KMS-11 (cell line): ENCODE measurements at regions not wholly inside any gene's neighbourhood (a gene's known extent, or its start where the extent isn't known, plus 50 kb on each side); places are given as distances from the start of the nearest gene placed in this dataset.

ENCODE experiments used
- H2AFZ ChIP-seq: fragments of 200-600 bp; sonication (generic); 2 replicates; pipeline ENCODE4 v1.6.1; 2016; ENCODE audit warnings: antibody characterized with exemption, mixed run types, low read depth
- H3K27ac ChIP-seq: fragments of 200-600 bp; sonication (generic); 2 replicates; pipeline ENCODE4 v1.6.1; 2016; ENCODE audit warnings: mild to moderate bottlenecking, mixed run types
- H3K27me3 ChIP-seq: fragments of 200-600 bp; sonication (generic); 2 replicates; pipeline ENCODE4 v1.6.1; 2017; ENCODE audit warnings: mild to moderate bottlenecking, low read depth, mixed run types, moderate library complexity; ENCODE audit not compliant: insufficient read depth
- H3K36me3 ChIP-seq: fragments of 200-600 bp; sonication (generic); 2 replicates; pipeline ENCODE4 v1.6.1; 2017; ENCODE audit warnings: mild to moderate bottlenecking, mixed run types; ENCODE audit not compliant: insufficient read depth
- H3K4me1 ChIP-seq: fragments of 200-600 bp; sonication (generic); 2 replicates; pipeline ENCODE4 v1.6.1; 2016; ENCODE audit warnings: mild to moderate bottlenecking, low read depth, mixed run types; ENCODE audit not compliant: poor library complexity, severe bottlenecking
- H3K4me2 ChIP-seq: fragments of 200-600 bp; sonication (generic); 2 replicates; pipeline ENCODE4 v1.7.0; 2016; ENCODE audit warnings: mild to moderate bottlenecking, mixed run types
- H3K4me3 ChIP-seq: fragments of 200-600 bp; sonication (generic); IDR thresholded peaks from 2 replicates; pipeline ENCODE4 v1.6.1; 2017; ENCODE audit warnings: low read depth, low read length, mixed read lengths; ENCODE audit not compliant: insufficient read depth
- H3K79me2 ChIP-seq: fragments of 200-600 bp; sonication (generic); 2 replicates; pipeline ENCODE4 v1.6.1; 2016; ENCODE audit warnings: low read depth, mixed run types; ENCODE audit not compliant: insufficient read depth
- H3K9ac ChIP-seq: fragments of 200-600 bp; sonication (generic); 2 replicates; pipeline ENCODE4 v1.6.1; 2016; ENCODE audit warnings: mild to moderate bottlenecking, mixed run types
- H4K20me1 ChIP-seq: fragments of 200-600 bp; sonication (generic); 2 replicates; pipeline ENCODE4 v1.6.1; 2016; ENCODE audit warnings: mild to moderate bottlenecking, mixed run types; ENCODE audit not compliant: insufficient read depth
- TF ChIP-seq, protein P1 (sequence below): fragments of 200-600 bp; sonication (generic); conservative IDR thresholded peaks from 2 replicates; pipeline ENCODE4 v1.6.1; 2017; ENCODE audit warnings: low read depth, mild to moderate bottlenecking, antibody characterized with exemption, low read length, moderate library complexity, mixed read lengths

DNA sequence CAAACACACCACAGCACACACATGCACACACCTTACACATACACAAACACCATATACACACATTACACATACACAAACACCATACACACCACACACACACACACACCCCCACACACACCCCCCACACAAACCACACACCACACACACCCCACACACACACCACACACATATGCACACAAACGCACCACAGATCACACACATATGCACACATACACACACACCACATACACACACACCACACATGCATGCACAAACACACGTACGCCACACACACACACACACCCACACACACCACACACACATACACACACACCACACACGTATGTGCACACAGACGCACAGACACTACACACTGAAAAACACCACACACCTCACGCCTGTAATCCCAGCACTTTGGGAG lies 166.0 kb downstream of the AHSP start:
- Histone ChIP-seq H3K36me3 (no peaks in the 10 kb centered on the region), H2AFZ (no peak overlapping the region), H3K79me2 (no peaks in the 10 kb centered on the region), H3K4me3 (no peak overlapping the region), H3K4me1 (no peaks in the 10 kb centered on the region), H4K20me1 (no peaks in the 10 kb centered on the region), H3K9ac (no peak overlapping the region), H3K27me3 (no peaks in the 10 kb centered on the region), H3K4me2 (no peak overlapping the region), H3K27ac (no peak overlapping the region)
- TF ChIP-seq, protein P1, sequence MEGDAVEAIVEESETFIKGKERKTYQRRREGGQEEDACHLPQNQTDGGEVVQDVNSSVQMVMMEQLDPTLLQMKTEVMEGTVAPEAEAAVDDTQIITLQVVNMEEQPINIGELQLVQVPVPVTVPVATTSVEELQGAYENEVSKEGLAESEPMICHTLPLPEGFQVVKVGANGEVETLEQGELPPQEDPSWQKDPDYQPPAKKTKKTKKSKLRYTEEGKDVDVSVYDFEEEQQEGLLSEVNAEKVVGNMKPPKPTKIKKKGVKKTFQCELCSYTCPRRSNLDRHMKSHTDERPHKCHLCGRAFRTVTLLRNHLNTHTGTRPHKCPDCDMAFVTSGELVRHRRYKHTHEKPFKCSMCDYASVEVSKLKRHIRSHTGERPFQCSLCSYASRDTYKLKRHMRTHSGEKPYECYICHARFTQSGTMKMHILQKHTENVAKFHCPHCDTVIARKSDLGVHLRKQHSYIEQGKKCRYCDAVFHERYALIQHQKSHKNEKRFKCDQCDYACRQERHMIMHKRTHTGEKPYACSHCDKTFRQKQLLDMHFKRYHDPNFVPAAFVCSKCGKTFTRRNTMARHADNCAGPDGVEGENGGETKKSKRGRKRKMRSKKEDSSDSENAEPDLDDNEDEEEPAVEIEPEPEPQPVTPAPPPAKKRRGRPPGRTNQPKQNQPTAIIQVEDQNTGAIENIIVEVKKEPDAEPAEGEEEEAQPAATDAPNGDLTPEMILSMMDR, result no peak

DNA sequence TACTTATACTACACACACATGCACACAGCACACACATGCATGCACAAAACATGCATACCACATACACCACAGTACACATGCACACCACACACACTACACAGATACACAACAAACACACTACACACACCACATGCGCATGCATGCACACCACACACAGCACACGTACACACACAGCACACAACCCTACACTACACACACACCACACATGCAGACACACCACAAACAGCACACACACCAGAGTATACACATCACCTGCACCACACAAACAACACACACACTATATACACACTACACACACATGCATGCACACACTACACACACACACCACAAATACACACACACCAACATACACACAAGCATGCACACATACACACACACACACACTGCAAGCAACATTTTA lies 166.8 kb downstream of the AHSP start:
- no peak overlapping the region for H3K9ac ChIP-seq

DNA sequence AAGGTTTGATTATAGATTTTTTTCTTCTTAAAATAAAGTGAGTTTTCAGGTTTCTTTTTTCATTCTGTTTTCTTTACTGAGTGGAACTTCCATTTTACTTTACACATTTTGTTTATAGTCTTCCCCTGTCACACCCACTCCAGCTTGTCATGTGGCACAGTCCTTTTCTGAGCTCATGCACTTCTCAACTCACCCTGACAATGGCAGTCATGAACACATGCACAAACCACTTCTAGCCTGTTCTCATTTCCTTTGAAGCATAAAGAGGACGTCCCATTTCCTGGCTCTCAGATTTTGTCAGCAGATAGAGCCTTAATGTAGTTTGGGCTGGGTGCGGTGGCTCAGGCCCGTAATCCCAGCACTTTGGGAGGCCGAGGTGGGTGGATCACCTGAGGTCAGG lies 168.0 kb downstream of the AHSP start:
- Histone ChIP-seq H3K36me3 (no peaks in the 10 kb centered on the region), H3K27me3 (no peaks in the 10 kb centered on the region), H3K79me2 (no peaks in the 10 kb centered on the region), H3K9ac (no peak overlapping the region), H4K20me1 (no peaks in the 10 kb centered on the region), H3K4me1 (peaks cover 6% of the 10 kb centered on the region), H3K4me2 (no peak overlapping the region), H3K4me3 (no peak overlapping the region), H3K27ac (no peak overlapping the region), H2AFZ (no peak overlapping the region)
- TF ChIP-seq, protein P1, result no peak

More for the DNA sequence above, 166.8 kb downstream of the AHSP start:
- Histone ChIP-seq H2AFZ (no peak overlapping the region), H3K27ac (no peak overlapping the region), H3K36me3 (no peaks in the 10 kb centered on the region), H4K20me1 (no peaks in the 10 kb centered on the region), H3K79me2 (no peaks in the 10 kb centered on the region), H3K4me3 (no peak overlapping the region), H3K4me2 (no peak overlapping the region), H3K4me1 (no peaks in the 10 kb centered on the region), H3K27me3 (no peaks in the 10 kb centered on the region)
- TF ChIP-seq, protein P1, result no peak

DNA sequence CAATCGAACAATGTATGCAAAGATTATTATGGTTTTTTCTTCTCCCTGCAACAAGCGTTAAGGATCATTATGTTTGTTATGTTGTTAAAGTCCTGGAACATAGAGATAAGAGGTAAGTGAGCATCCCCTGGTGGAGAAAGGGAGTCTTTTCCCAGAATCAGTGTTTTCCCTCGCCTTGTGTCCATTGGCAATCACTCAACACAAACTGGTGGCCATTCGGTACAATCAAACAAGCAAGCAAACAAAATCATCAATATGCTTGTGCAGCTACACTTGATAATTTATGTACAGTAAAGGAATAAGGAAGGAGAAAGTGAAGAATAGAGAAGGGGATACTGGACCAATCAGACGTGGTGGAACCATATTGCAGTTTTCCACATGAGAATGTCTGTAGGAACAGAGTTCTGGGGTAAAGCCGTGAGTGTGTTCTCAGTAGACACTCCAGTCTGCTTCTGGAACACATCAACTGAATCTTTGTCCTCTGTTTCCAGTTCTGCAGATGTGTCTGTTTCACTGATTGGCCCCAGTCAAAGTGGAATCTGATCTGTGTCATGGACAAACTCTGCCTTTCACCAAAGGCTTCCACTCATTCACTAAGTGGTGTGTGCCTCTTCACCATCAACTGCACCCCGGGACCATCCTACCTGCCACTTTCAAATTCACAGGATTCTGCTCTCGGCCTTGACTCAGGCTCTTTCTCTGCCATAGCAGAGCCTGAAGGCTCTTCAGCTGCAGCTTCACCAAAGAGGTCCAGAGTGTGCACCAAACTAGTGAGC lies 169.5 kb downstream of the AHSP start:
- Histone ChIP-seq H2AFZ (no peak overlapping the region), H3K4me2 (no peak overlapping the region)
- TF ChIP-seq, protein P1, result peak; percentile 58

More for the DNA sequence above, 169.5 kb downstream of the AHSP start:
- no peaks in the 10 kb centered on the region for H3K79me2 ChIP-seq
- H3K36me3 ChIP-seq, result no peaks in the 10 kb centered on the region
- H3K4me3 ChIP-seq, result no peak overlapping the region
- H4K20me1 ChIP-seq, result no peaks in the 10 kb centered on the region
- H3K27me3 ChIP-seq, result no peaks in the 10 kb centered on the region
- peaks cover 14% of the 10 kb centered on the region for H3K4me1 ChIP-seq
- no peak overlapping the region for H3K27ac ChIP-seq
- no peak overlapping the region for H3K9ac ChIP-seq
